HL-60 (cell line): ENCODE measurements at regions not wholly inside any gene's neighbourhood (a gene's known extent, or its start where the extent isn't known, plus 50 kb on each side); places are given as distances from the start of the nearest gene placed in this dataset.

Experiments
- DNase-seq, 2 experiments: peaks; one replicate each; pipeline ENCODE4 v3.0.0-alpha.2; 2010 to 2020; ENCODE audit warnings: low read depth in 1 of 2, low spot score in 1 of 2
- H3K27ac ChIP-seq: fragments of 250-450 bp; sonication (Bioruptor Pico); replicated peaks from 2 replicates; pipeline ENCODE4 v1.5.1; 2020; ENCODE audit warnings: mild to moderate bottlenecking, moderate library complexity
- H3K27me3 ChIP-seq: fragments of 250-450 bp; sonication (Bioruptor Pico); 2 replicates; pipeline ENCODE4 v1.5.1; 2021; ENCODE audit warnings: mild to moderate bottlenecking, moderate library complexity; ENCODE audit not compliant: insufficient read depth, poor library complexity, severe bottlenecking
- H3K4me3 ChIP-seq: replicated peaks from 2 replicates; pipeline ENCODE4 v1.5.1; 2011; ENCODE audit warnings: mild to moderate bottlenecking, control low read depth, low read length; ENCODE audit not compliant: insufficient read depth
- CTCF ChIP-seq: IDR thresholded peaks from one replicate; pipeline ENCODE4 v1.5.1; 2011; ENCODE audit warnings: low read length, control low read depth, inconsistent platforms; ENCODE audit not compliant: insufficient read depth
- GABPA ChIP-seq: IDR thresholded peaks from 2 replicates; pipeline ENCODE4 v1.6.1; 2012; ENCODE audit warnings: low read depth
- POLR2AphosphoS5 ChIP-seq: IDR thresholded peaks from 2 replicates; pipeline ENCODE4 v1.6.1; 2012; ENCODE audit warnings: low read depth
- REST ChIP-seq: IDR thresholded peaks from 2 replicates; pipeline ENCODE4 v1.6.1; 2012; ENCODE audit warnings: low read depth; ENCODE audit not compliant: insufficient replicate concordance
- SPI1 ChIP-seq: IDR thresholded peaks from 2 replicates; pipeline ENCODE4 v1.6.1; 2012; ENCODE audit warnings: low read depth, mild to moderate bottlenecking, borderline replicate concordance

- H3K27me3 ChIP-seq, result no peaks in the 10 kb centered on the region
- DNase-seq, result no peak
- TF ChIP-seq GABPA, result no peak
- H3K4me3 ChIP-seq, result no peak overlapping the region
- H3K27ac ChIP-seq, result no peak overlapping the region
Measured at GRCh38 chr2:7527165-7527722, 610.0 kb downstream of the RNF144A start.

- Histone ChIP-seq H3K4me3 (no peak overlapping the region), H3K27ac (no peak overlapping the region), H3K27me3 (no peaks in the 10 kb centered on the region)
- TF ChIP-seq GABPA, result no peak
- TF ChIP-seq REST, result no peak
- TF ChIP-seq SPI1, result no peak
- TF ChIP-seq CTCF, result no peak
- no peak for TF ChIP-seq POLR2AphosphoS5
- no peak for DNase-seq
Measured at GRCh38 chr2:7530001-7530400, 612.8 kb downstream of the RNF144A start.

- Histone ChIP-seq H3K27me3 (peaks cover 5% of the 10 kb centered on the region), H3K27ac (no peak overlapping the region), H3K4me3 (no peak overlapping the region)
- TF ChIP-seq SPI1 (no peak), POLR2AphosphoS5 (no peak), GABPA (no peak), REST (no peak), CTCF (no peak)
- no peak for DNase-seq
Measured at GRCh38 chr2:7539077-7539476, 621.9 kb downstream of the RNF144A start.

- Histone ChIP-seq H3K27me3 (peaks cover 5% of the 10 kb centered on the region), H3K27ac (no peak overlapping the region), H3K4me3 (no peak overlapping the region)
- TF ChIP-seq REST, result no peak
- no peak for TF ChIP-seq CTCF
- no peak for TF ChIP-seq GABPA
- no peak for TF ChIP-seq POLR2AphosphoS5
- TF ChIP-seq SPI1, result no peak
- no peak for DNase-seq
Measured at GRCh38 chr2:7539760-7540159, 622.5 kb downstream of the RNF144A start.
